HUDEP-2 (cell line): ENCODE measurements at regions not wholly inside any gene's neighbourhood (a gene's known extent, or its start where the extent isn't known, plus 50 kb on each side); places are given as distances from the start of the nearest gene placed in this dataset.

Experiments
- DNase-seq, 76 experiments: peaks; one replicate each; lab custom pipeline; 2025; ENCODE audit not compliant: unreplicated experiment in 76 of 76; lab: John Stamatoyannopoulos, UW

- DNase-seq: no peak
Observed at GRCh38 chr4:129345609-129346008, 249.7 kb downstream of the C4orf33 start.

GRCh38 chr4:129346036-129346435 is 250.1 kb downstream of the C4orf33 start:
- DNase-seq: no peak

GRCh38 chr4:129346734-129347133 is 250.8 kb downstream of the C4orf33 start:
- DNase-seq: no peak

GRCh38 chr4:129350834-129351721 is 255.1 kb downstream of the C4orf33 start:
- no peak for DNase-seq

- DNase-seq: no peak
Observed at GRCh38 chr4:129352480-129352879, 256.5 kb downstream of the C4orf33 start.

GRCh38 chr4:129353490-129353889 is 257.5 kb downstream of the C4orf33 start:
- DNase-seq: no peak

GRCh38 chr4:129355031-129355430 is 259.1 kb downstream of the C4orf33 start:
- no peak for DNase-seq

- DNase-seq: no peak
Observed at GRCh38 chr4:129355516-129355915, 259.6 kb downstream of the C4orf33 start.

GRCh38 chr4:129358571-129358970 is 262.6 kb downstream of the C4orf33 start:
- no peak for DNase-seq

GRCh38 chr4:129359461-129359860 is 263.5 kb downstream of the C4orf33 start:
- no peak for DNase-seq

- peak in 46 of 76 experiments; percentile 0 to 67 (median 18) for DNase-seq
Observed at GRCh38 chr4:129362691-129363274, 266.8 kb downstream of the C4orf33 start.

GRCh38 chr4:129364747-129365452 is 268.9 kb downstream of the C4orf33 start:
- no peak for DNase-seq

GRCh38 chr4:129369361-129370010 is 273.5 kb downstream of the C4orf33 start:
- no peak for DNase-seq

- no peak for DNase-seq
Observed at GRCh38 chr4:129371065-129371464, 275.1 kb downstream of the C4orf33 start.

- no peak for DNase-seq
Observed at GRCh38 chr4:129371926-129372325, 276.0 kb downstream of the C4orf33 start.

- no peak for DNase-seq
Observed at GRCh38 chr4:129377131-129377845, 281.3 kb downstream of the C4orf33 start.

GRCh38 chr4:129378364-129378763 is 282.4 kb downstream of the C4orf33 start:
- DNase-seq: no peak

GRCh38 chr4:129379429-129379828 is 283.5 kb downstream of the C4orf33 start:
- no peak for DNase-seq

GRCh38 chr4:129384974-129385373 is 289.0 kb downstream of the C4orf33 start:
- no peak for DNase-seq

GRCh38 chr4:129387666-129388065 is 291.7 kb downstream of the C4orf33 start:
- DNase-seq: no peak
